8988T (cell line): ENCODE measurements at regions not wholly inside any gene's neighbourhood (a gene's known extent, or its start where the extent isn't known, plus 50 kb on each side); places are given as distances from the start of the nearest gene placed in this dataset.
"Not testable (repeated sequence)": the region's sequence is repeated elsewhere in the genome, so short reads cannot be mapped to it uniquely, and the experiment has no call there.

Experiments used
- DNase-seq: peaks from one replicate; pipeline ENCODE4 v3.0.0; 2011

GRCh38 chr17:74128456-74129211 is 74.8 kb upstream of the RPL38 start:
- DNase-seq = no peak

- not testable (repeated sequence) for DNase-seq
Observed at GRCh38 chr17:74129800-74130199, 73.7 kb upstream of the RPL38 start.

GRCh38 chr17:74130276-74130675 is 73.2 kb upstream of the RPL38 start:
- DNase-seq = no peak

GRCh38 chr17:74130841-74131240 is 72.6 kb upstream of the RPL38 start:
- DNase-seq = no peak

- no peak for DNase-seq
Observed at GRCh38 chr17:74132354-74132753, 71.1 kb upstream of the RPL38 start.

- DNase-seq = no peak
Observed at GRCh38 chr17:74133740-74134139, 69.7 kb upstream of the RPL38 start.

- not testable (repeated sequence) for DNase-seq
Observed at GRCh38 chr17:74134234-74134633, 69.2 kb upstream of the RPL38 start.

GRCh38 chr17:74134991-74135390 is 68.5 kb upstream of the RPL38 start:
- DNase-seq = no peak

GRCh38 chr17:74135391-74136167 is 67.9 kb upstream of the RPL38 start:
- no peak for DNase-seq

- no peak for DNase-seq
Observed at GRCh38 chr17:74137416-74137815, 66.1 kb upstream of the RPL38 start.

- DNase-seq = no peak
Observed at GRCh38 chr17:74139120-74139519, 64.4 kb upstream of the RPL38 start.

- no peak for DNase-seq
Observed at GRCh38 chr17:74140282-74140681, 63.2 kb upstream of the RPL38 start.

- DNase-seq = no peak
Observed at GRCh38 chr17:74141612-74142011, 61.9 kb upstream of the RPL38 start.

GRCh38 chr17:74143318-74143717 is 60.2 kb upstream of the RPL38 start:
- not testable (repeated sequence) for DNase-seq

GRCh38 chr17:74145756-74146155 is 57.7 kb upstream of the RPL38 start:
- DNase-seq = no peak

- no peak for DNase-seq
Observed at GRCh38 chr17:74146196-74146595, 57.3 kb upstream of the RPL38 start.

GRCh38 chr17:74147056-74147835 is 56.2 kb upstream of the RPL38 start:
- no peak for DNase-seq

GRCh38 chr17:74147966-74148365 is 55.5 kb upstream of the RPL38 start:
- DNase-seq = no peak

- DNase-seq = no peak
Observed at GRCh38 chr17:74148446-74148845, 55.0 kb upstream of the RPL38 start.

GRCh38 chr17:74148901-74149596 is 54.4 kb upstream of the RPL38 start:
- no peak for DNase-seq

- DNase-seq = no peak
Observed at GRCh38 chr17:74149597-74150427, 53.7 kb upstream of the RPL38 start.

GRCh38 chr17:74150428-74151025 is 53.0 kb upstream of the RPL38 start:
- no peak for DNase-seq
